HG03432 (cell line): ENCODE measurements at regions not wholly inside any gene's neighbourhood (a gene's known extent, or its start where the extent isn't known, plus 50 kb on each side); places are given as distances from the start of the nearest gene placed in this dataset.

ENCODE experiments used
- ATAC-seq: cut with Tn5 transposase; IDR thresholded peaks from one replicate; pipeline ENCODE4 v1.9.1; 2021; ENCODE audit warnings: mild to moderate bottlenecking, moderate library complexity; ENCODE audit not compliant: unreplicated experiment

- ATAC-seq = peak; percentile 75
Observed at GRCh38 chr5:107294211-107294550, 376.6 kb downstream of the EFNA5 start.

GRCh38 chr5:107293541-107294210 is 377.1 kb downstream of the EFNA5 start:
- no peak for ATAC-seq

GRCh38 chr5:107291866-107292265 is 378.9 kb downstream of the EFNA5 start:
- ATAC-seq = no peak

- ATAC-seq = no peak
Observed at GRCh38 chr5:107290780-107291398, 379.8 kb downstream of the EFNA5 start.

GRCh38 chr5:107289030-107289714 is 381.6 kb downstream of the EFNA5 start:
- peak; percentile 90 for ATAC-seq

GRCh38 chr5:107286447-107287098 is 384.2 kb downstream of the EFNA5 start:
- no peak for ATAC-seq

GRCh38 chr5:107285772-107286171 is 385.0 kb downstream of the EFNA5 start:
- peak; percentile 28 for ATAC-seq

DNA sequence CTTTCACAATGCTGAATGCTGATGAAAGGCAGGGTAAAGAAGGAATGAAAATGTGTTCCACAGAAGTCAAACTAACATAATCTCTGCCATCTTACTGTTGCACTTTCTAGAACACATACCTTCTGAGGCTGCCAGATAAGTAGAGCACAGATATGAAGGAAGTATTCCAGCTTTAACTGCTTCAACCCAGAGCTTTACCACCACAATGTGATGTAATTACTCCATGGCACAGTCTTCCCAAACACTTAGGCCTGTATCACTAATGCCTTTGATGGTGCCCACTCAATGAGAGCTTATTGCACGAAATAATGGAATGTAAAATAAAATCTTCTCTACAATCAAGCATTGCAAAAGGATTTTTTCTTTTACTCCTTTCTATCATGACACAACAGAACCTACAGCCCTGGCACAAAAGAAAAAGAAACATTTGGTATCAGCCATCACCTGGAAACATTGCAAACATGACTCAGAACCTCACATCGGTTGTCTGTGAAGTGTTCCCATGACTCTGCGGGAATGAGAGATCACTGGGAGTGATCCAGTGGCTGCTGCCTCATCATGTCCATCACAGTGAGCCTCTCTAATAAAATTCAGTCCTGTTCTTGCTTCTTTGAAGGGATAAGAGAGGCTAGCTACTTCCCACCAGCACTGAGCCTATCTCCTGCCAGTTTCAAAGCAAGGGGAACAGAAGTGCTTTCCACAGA is 385.8 kb downstream of the EFNA5 start:
- ATAC-seq = no peak

GRCh38 chr5:107282061-107282460 is 388.7 kb downstream of the EFNA5 start:
- no peak for ATAC-seq

DNA sequence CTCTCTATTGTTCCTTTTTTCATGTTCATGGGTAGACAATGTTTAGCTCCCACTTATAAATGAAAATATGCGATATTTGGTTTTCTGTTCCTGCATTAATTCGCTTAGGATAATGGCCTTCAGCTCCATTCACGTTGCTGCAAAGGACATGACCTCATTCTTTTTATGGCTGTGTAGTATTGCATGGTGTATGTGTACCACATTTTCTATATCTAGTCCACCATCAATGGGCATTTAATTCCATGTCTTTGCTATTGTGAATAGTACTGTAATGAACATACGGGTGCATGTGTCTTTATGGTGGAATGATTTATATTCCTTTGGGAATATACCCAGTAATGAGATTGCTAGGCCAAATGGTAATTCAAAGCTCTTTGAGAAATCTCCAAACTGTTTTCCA is 392.0 kb downstream of the EFNA5 start:
- ATAC-seq = no peak

- no peak for ATAC-seq
Observed at GRCh38 chr5:107277485-107278125, 393.1 kb downstream of the EFNA5 start.

DNA sequence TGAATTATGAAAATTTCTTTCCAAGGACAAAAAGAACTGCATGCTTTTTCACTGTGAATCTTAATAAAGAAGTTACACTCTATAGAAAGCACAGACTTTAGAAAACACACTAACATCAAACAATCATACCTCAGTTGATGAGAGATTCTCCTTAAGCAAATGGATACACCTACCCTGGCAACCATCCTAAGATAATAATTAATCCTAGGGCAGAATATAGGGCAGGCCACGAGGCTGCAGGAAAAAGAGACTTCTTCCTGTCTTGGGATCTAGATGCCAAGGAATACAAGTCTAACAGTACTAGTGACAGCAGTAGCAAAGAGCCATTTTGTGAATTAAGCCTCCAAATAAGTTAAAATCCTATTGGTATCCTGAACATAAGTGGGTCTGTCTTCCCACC is 395.4 kb downstream of the EFNA5 start:
- ATAC-seq = no peak

GRCh38 chr5:107274571-107274970 is 396.2 kb downstream of the EFNA5 start:
- ATAC-seq = no peak

- ATAC-seq = no peak
Observed at GRCh38 chr5:107272954-107273353, 397.8 kb downstream of the EFNA5 start.

DNA sequence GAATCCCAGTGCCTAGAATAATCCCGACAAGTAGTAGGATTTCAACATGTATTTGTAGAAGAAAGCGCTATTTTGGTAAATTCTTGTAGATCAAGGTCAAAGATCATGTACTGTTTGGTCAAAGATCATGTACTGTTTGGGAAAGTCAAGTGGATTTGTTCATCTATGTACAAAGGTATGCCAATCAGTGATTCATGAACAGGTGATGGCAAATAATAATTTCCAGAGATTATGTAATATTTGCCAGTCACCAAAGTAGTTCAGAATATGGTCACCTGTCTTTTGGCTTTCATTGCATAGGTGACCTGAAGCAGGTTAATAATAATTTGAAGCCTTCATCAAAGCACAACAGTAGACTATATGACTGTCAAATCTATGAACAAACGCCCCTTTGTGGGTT is 398.2 kb downstream of the EFNA5 start:
- no peak for ATAC-seq

- no peak for ATAC-seq
Observed at GRCh38 chr5:107271682-107272350, 398.9 kb downstream of the EFNA5 start.

GRCh38 chr5:107270561-107270960 is 400.2 kb downstream of the EFNA5 start:
- ATAC-seq = no peak

GRCh38 chr5:107269678-107270077 is 401.1 kb downstream of the EFNA5 start:
- ATAC-seq = no peak

GRCh38 chr5:107269256-107269655 is 401.5 kb downstream of the EFNA5 start:
- ATAC-seq = no peak

DNA sequence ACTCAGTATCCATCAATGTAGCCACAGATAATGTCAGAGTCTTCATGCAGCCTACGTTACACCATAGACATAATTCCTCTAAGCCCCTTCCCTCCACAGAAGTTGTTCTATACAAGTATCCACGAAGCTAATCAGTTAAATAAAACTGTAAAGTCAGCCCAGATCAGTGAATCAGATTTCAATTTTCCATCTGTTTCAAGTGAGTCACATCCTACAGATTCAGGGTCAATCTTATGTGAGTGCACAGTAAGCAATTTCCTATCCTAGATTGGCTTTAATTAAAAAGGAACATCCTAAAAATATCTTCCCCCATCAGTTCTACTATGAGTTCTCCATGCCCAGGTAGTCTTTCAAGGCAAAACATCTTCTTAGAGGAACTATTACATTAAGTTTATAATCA is 402.5 kb downstream of the EFNA5 start:
- ATAC-seq = no peak
